Mesendoderm (in vitro differentiated cells): ENCODE measurements at regions not wholly inside any gene's neighbourhood (a gene's known extent, or its start where the extent isn't known, plus 50 kb on each side); places are given as distances from the start of the nearest gene placed in this dataset.
"Not testable (repeated sequence)": the region's sequence is repeated elsewhere in the genome, so short reads cannot be mapped to it uniquely, and the experiment has no call there.

Experiments
- DNase-seq: peaks from one replicate; pipeline ENCODE4 v3.0.0; 2013
- H2AK5ac ChIP-seq: 2 replicates; pipeline ENCODE4 v1.6.1; 2013; ENCODE audit warnings: low read length, inconsistent platforms
- H2BK120ac ChIP-seq: 2 replicates; pipeline ENCODE4 v1.6.1; 2013; ENCODE audit warnings: low read depth, mild to moderate bottlenecking, low read length, moderate library complexity, mixed read lengths
- H2BK15ac ChIP-seq: replicated peaks from 2 replicates; pipeline ENCODE4 v1.6.1; 2013; ENCODE audit warnings: low read depth, mild to moderate bottlenecking, moderate library complexity
- H2BK5ac ChIP-seq: 2 replicates; pipeline ENCODE4 v1.6.1; 2013; ENCODE audit warnings: low read length, inconsistent platforms
- H3K18ac ChIP-seq: 2 replicates; pipeline ENCODE4 v1.6.1; 2013; ENCODE audit warnings: mild to moderate bottlenecking, low read length, mixed read lengths
- H3K23ac ChIP-seq: one replicate; pipeline ENCODE4 v1.6.1; 2013; ENCODE audit warnings: low read length
- H3K27ac ChIP-seq: 2 replicates; pipeline ENCODE4 v1.5.1; 2013; ENCODE audit warnings: low read depth, mild to moderate bottlenecking, inconsistent platforms, low read length, moderate library complexity
- H3K27me3 ChIP-seq: 2 replicates; pipeline ENCODE4 v1.6.1; 2013; ENCODE audit warnings: low read length, control low read depth, mild to moderate bottlenecking, inconsistent platforms; ENCODE audit not compliant: insufficient read depth, poor library complexity
- H3K36me3 ChIP-seq: 2 replicates; pipeline ENCODE4 v1.6.1; 2013; ENCODE audit warnings: low read length, inconsistent platforms; ENCODE audit not compliant: control insufficient read depth, insufficient read depth
- H3K4ac ChIP-seq: one replicate; pipeline ENCODE4 v1.6.1; 2013; ENCODE audit warnings: low read depth, mild to moderate bottlenecking, low read length, moderate library complexity
- H3K4me1 ChIP-seq: 2 replicates; pipeline ENCODE4 v1.6.1; 2013; ENCODE audit warnings: low read depth, low read length, inconsistent platforms; ENCODE audit not compliant: control insufficient read depth
- H3K4me2 ChIP-seq: 2 replicates; pipeline ENCODE4 v1.6.1; 2013; ENCODE audit warnings: low read length
- H3K4me3 ChIP-seq: 2 replicates; pipeline ENCODE4 v1.5.1; 2013; ENCODE audit warnings: mild to moderate bottlenecking, low read length
- H3K56ac ChIP-seq: one replicate; pipeline ENCODE4 v1.6.1; 2013; ENCODE audit warnings: low read length
- H3K79me1 ChIP-seq: 2 replicates; pipeline ENCODE4 v1.6.1; 2013; ENCODE audit warnings: low read length, inconsistent platforms
- H3K79me2 ChIP-seq: 2 replicates; pipeline ENCODE4 v1.6.1; 2013; ENCODE audit warnings: mild to moderate bottlenecking, low read length; ENCODE audit not compliant: control insufficient read depth, insufficient read depth
- H3K9ac ChIP-seq: 2 replicates; pipeline ENCODE4 v1.6.1; 2013; ENCODE audit warnings: low read length, inconsistent platforms
- H4K5ac ChIP-seq: one replicate; pipeline ENCODE4 v1.6.1; 2013; ENCODE audit warnings: low read length
- H4K8ac ChIP-seq: one replicate; pipeline ENCODE4 v1.6.1; 2013; ENCODE audit warnings: low read depth, mild to moderate bottlenecking, control low read depth, low read length, moderate library complexity
- WGBS: extraction: QIAGEN DNeasy Blood & Tissue Kit; methylation state at CpG from one replicate; pipeline ENCODE4 v1.1.7; 2013; ENCODE audit warnings: low lambda C conversion rate, missing lambda C conversion rate; ENCODE audit not compliant: insufficient coverage; ENCODE audit errors: extremely low coverage; 5-methylcytosine and 5-hydroxymethylcytosine counted together

DNA sequence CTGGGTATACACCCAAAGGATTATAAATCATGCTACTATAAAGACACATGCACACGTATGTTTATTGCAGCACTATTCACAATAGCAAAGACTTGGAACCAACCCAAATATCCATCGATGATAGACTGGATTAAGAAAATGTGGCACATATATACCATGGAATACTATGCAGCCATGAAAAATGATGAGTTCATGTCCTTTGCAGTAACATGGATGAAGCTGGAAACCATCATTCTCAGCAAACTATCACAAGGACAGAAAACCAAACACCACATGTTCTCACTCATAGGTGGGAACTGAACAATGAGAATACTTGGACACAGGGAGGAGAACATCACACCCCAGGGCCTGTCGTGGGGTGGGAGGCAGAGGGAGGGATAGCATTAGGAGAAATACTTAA, 104.5 kb downstream of the ANXA5 start:
- H2BK15ac ChIP-seq, H3K36me3 ChIP-seq, H4K8ac ChIP-seq, H3K23ac ChIP-seq, H2BK120ac ChIP-seq, H3K18ac ChIP-seq, H3K27ac ChIP-seq, H3K4me1 ChIP-seq, H3K79me1 ChIP-seq, H3K79me2 ChIP-seq, DNase-seq, H2BK5ac ChIP-seq, H3K4ac ChIP-seq, H2AK5ac ChIP-seq, H3K27me3 ChIP-seq, H3K56ac ChIP-seq, H3K9ac ChIP-seq, H4K5ac ChIP-seq, H3K4me2 ChIP-seq, H3K4me3 ChIP-seq: not testable (repeated sequence)
- WGBS, result no CpG with 5 or more reads among the region's 3 CpGs

GRCh38 chr4:121584836-121585235, 111.9 kb downstream of the ANXA5 start:
- DNase-seq, result no peak
- H3K27ac ChIP-seq, result no peak overlapping the region
- no peak overlapping the region for H2BK15ac ChIP-seq
- H3K4me1 ChIP-seq, result no peaks in the 10 kb centered on the region
- no CpG with 5 or more reads among the region's 1 CpG for WGBS
- H3K56ac ChIP-seq, result no peak overlapping the region
- no peaks in the 10 kb centered on the region for H3K79me2 ChIP-seq
- no peak overlapping the region for H2BK120ac ChIP-seq
- H3K18ac ChIP-seq, result no peak overlapping the region
- no peak overlapping the region for H3K9ac ChIP-seq
- H3K4me3 ChIP-seq, result no peak overlapping the region
- H3K23ac ChIP-seq, result no peak overlapping the region
- no peak overlapping the region for H3K4ac ChIP-seq
- H3K27me3 ChIP-seq, result no peaks in the 10 kb centered on the region
- H4K5ac ChIP-seq, result no peak overlapping the region
- H2BK5ac ChIP-seq, result no peak overlapping the region
- H3K36me3 ChIP-seq, result no peaks in the 10 kb centered on the region
- no peaks in the 10 kb centered on the region for H3K79me1 ChIP-seq
- H2AK5ac ChIP-seq, result no peak overlapping the region
- H3K4me2 ChIP-seq, result no peak overlapping the region
- H4K8ac ChIP-seq, result no peak overlapping the region

DNA sequence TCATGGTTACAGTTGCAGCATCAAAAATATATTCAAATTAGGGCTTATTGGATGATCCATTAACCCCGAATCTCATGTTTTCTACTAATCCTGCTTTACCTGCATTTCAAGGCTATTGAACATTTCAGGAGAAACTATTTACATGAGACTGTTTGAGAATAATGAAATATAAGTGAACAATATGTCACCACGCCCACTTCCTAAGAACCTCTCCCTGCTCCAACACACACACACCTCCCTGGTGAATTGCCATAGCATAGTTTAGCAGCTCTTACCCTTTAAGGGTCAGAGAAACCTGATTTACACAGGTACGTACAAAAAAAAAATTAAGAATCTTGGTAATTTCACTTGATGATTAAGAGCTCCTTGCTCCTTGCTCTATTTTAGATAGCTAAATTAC, 113.4 kb downstream of the ANXA5 start:
- Histone ChIP-seq H3K27me3 (no peaks in the 10 kb centered on the region), H2BK5ac (no peak overlapping the region), H3K4ac (no peak overlapping the region), H3K9ac (no peak overlapping the region), H3K23ac (no peak overlapping the region), H2BK120ac (no peak overlapping the region), H3K4me1 (no peaks in the 10 kb centered on the region), H3K79me1 (no peaks in the 10 kb centered on the region), H3K4me2 (no peak overlapping the region), H3K27ac (no peak overlapping the region), H3K56ac (no peak overlapping the region), H3K18ac (no peak overlapping the region), H4K5ac (no peak overlapping the region), H3K36me3 (no peaks in the 10 kb centered on the region), H2AK5ac (no peak overlapping the region), H3K4me3 (no peak overlapping the region), H2BK15ac (no peak overlapping the region), H3K79me2 (no peaks in the 10 kb centered on the region), H4K8ac (no peak overlapping the region)
- no CpG with 5 or more reads among the region's 3 CpGs for WGBS
- DNase-seq, result no peak

GRCh38 chr4:121582296-121582695, 114.5 kb downstream of the ANXA5 start:
- Histone ChIP-seq H3K9ac (no peak overlapping the region), H3K27ac (no peak overlapping the region), H2BK120ac (no peak overlapping the region), H3K36me3 (no peaks in the 10 kb centered on the region), H2BK5ac (no peak overlapping the region), H2BK15ac (no peak overlapping the region), H3K27me3 (no peaks in the 10 kb centered on the region), H3K4me3 (no peak overlapping the region), H3K56ac (no peak overlapping the region), H3K4me2 (no peak overlapping the region), H4K5ac (no peak overlapping the region), H3K23ac (no peak overlapping the region), H3K4ac (no peak overlapping the region), H3K79me1 (no peaks in the 10 kb centered on the region), H3K4me1 (no peaks in the 10 kb centered on the region), H3K79me2 (no peaks in the 10 kb centered on the region), H3K18ac (no peak overlapping the region), H2AK5ac (no peak overlapping the region), H4K8ac (no peak overlapping the region)
- DNase-seq, result no peak

- not testable (repeated sequence) for H3K4me3 ChIP-seq, H3K23ac ChIP-seq, H2BK15ac ChIP-seq, H4K5ac ChIP-seq, H3K79me2 ChIP-seq, H3K9ac ChIP-seq, H2BK120ac ChIP-seq, H3K27ac ChIP-seq, H3K4me1 ChIP-seq, H3K4ac ChIP-seq, H3K27me3 ChIP-seq, H2AK5ac ChIP-seq, H3K4me2 ChIP-seq, H3K36me3 ChIP-seq, DNase-seq, H3K79me1 ChIP-seq, H3K56ac ChIP-seq, H2BK5ac ChIP-seq, H3K18ac ChIP-seq, H4K8ac ChIP-seq
- WGBS, result no CpG with 5 or more reads among the region's 3 CpGs
These were observed 121.4 kb downstream of the ANXA5 start for GRCh38 chr4:121575392-121575791.

DNA sequence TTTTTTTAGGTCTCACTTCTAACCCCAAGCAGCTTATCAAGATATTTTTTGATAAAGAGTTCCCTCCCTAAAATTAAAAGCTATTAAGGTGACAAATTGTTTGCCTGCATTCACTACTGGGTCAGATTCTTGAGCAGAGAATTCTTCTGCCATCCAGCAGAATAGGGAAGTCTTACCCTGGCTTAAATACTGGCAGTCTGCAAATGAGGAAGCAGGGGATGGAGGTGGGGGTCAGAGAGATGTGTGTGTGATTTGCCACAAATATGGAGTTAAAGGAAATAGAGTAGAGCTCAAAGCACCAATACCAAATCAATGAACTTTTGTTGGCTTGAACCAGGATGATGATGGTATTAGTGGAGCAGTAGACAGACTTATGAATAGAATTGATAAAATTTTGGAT, 122.2 kb downstream of the ANXA5 start:
- H3K79me1 ChIP-seq, result no peaks in the 10 kb centered on the region
- no peak overlapping the region for H3K4me2 ChIP-seq
- no peaks in the 10 kb centered on the region for H3K4me1 ChIP-seq
- H3K36me3 ChIP-seq, result no peaks in the 10 kb centered on the region
- H4K5ac ChIP-seq, result no peak overlapping the region
- H3K9ac ChIP-seq, result no peak overlapping the region
- H3K4ac ChIP-seq, result no peak overlapping the region
- H3K79me2 ChIP-seq, result no peaks in the 10 kb centered on the region
- no peak overlapping the region for H3K4me3 ChIP-seq
- H2BK5ac ChIP-seq, result no peak overlapping the region
- H3K27me3 ChIP-seq, result no peaks in the 10 kb centered on the region
- no peak overlapping the region for H2BK120ac ChIP-seq
- no peak for DNase-seq
- no peak overlapping the region for H2AK5ac ChIP-seq
- H3K23ac ChIP-seq, result no peak overlapping the region
- H2BK15ac ChIP-seq, result no peak overlapping the region
- no peak overlapping the region for H3K18ac ChIP-seq
- no peak overlapping the region for H3K56ac ChIP-seq
- no peak overlapping the region for H4K8ac ChIP-seq
- H3K27ac ChIP-seq, result no peak overlapping the region
